Limb (tissue), 2 donors: ENCODE measurements at regions not wholly inside any gene's neighbourhood (a gene's known extent, or its start where the extent isn't known, plus 50 kb on each side); places are given as distances from the start of the nearest gene placed in this dataset.

Experiments
- DNase-seq, 2 donors: peaks; one replicate each; pipeline ENCODE4 v3.0.0-alpha.2; 2016; ENCODE audit errors: extremely low spot score in 2 of 2

DNA sequence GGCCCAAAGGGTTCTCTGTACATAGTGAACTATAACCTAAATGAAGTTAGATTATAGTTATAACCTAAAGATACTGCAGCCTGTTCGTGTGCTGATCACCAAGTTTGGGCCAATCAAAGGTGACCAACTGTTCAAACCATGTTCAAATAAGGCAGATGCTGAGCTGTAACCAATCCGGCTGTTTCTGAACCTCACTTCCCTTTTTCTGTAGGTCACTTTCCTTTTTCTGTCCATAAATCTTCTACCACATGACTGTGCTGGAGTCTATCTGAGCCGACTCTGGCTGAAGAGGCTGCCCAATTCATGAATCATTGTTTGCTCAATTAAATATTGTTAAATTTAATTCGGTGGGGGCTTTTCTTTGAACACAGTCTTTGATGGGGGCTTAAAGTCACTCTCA is 1920.2 kb downstream of the MAT2B start:
- no peak for DNase-seq

DNA sequence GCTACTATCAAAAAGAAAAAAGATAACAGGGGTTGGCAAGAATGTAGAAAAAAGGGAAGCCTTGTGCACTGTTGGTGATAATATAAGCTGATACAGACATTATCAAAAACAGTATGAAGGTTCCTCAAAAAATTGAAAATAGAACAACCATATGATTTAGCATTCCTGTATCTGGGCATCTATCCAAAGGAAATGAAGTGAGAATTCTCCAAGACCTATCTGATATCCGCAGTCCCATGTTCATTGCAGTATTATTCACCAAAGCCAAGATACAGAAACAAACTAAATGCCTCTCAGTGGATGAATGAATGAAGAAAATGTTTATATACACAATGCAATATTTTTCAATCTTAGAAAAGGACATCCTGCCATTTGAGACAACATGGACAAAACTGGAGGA is 1943.3 kb downstream of the MAT2B start:
- DNase-seq = no peak

DNA sequence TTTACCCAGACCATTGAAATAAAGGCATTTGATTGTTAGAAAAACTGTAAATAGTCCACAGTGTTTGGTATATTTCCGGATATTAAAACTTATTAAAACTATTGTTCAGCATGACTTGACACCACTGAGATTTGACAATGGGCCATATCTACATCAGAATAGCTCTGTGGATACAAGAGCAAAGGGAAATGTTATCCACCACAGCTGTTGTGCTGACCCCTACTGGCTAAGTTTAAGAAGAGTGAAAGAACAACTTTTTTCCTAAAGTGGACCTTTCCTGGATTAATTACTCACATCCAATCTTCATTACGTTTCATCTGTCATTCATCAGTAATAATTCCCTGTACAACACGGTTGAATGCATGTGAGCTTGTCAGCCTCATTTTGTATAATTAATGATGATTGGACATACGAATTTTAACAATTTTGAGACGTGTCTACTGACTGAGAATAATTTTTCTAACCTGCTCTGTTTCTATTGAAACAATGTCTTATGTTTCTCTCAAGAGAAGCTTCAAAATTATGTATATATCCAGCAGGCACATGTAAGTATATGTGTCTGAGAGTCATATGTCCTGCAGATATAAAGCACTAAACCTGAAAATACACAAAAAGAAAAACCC is 1952.6 kb downstream of the MAT2B start:
- no peak for DNase-seq

DNA sequence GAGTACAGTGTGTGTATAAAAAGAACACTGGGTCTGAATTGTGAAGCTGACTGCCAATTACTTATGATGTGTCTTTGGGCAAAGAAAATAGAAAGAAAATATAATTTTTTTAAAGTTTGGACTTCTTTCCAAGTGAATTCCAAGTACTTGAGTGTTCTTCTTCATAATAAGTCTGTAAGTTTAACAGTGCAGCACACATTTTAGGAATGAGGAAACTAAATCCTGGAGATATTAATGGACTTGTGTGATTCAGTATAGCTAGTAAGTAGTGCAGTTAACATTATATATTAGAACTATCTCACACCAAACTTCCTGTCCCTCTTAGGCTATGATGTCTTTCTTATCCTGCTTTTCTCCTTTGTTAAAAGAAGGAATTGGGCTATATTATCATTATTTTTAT is 1953.8 kb downstream of the MAT2B start:
- DNase-seq = no peak

DNA sequence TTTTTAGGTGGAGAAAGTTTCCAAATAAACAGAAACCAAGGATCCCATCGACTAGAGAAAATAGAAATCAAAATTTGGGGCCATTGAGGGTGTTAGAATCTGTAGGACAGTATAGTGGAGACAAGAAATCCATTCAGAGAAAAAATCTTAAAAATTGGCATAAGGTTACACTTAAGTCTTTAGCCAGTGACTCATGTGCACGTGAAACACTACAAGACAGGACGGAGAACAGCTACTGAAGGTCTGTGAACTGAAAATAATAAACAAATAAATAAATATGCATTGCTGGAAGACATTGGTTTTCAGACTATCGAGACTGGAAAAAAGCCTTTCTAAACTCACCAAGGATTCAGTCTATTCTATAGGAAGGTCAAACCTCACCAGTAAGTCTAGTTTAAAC is 1955.5 kb downstream of the MAT2B start:
- no peak for DNase-seq

DNA sequence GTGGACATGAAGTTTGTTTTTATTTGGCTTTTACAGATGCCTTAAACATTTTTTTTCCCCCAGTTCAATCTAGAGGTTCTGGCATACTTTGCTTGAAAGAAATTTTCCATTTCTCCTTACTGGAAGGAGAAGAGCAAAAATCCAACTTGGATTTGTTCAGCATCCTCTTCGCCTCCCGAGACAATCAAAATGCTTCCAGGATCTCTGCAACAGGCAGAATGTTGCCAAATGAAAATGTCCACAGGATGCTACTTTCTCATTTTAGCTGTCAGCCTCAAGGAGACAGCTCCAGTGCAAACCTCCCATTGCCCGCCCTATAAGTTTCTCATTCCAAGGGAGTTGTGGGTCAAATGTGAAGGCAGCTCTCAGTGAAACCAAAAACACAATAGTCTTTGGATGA is 1972.1 kb downstream of the MAT2B start:
- no peak for DNase-seq

DNA sequence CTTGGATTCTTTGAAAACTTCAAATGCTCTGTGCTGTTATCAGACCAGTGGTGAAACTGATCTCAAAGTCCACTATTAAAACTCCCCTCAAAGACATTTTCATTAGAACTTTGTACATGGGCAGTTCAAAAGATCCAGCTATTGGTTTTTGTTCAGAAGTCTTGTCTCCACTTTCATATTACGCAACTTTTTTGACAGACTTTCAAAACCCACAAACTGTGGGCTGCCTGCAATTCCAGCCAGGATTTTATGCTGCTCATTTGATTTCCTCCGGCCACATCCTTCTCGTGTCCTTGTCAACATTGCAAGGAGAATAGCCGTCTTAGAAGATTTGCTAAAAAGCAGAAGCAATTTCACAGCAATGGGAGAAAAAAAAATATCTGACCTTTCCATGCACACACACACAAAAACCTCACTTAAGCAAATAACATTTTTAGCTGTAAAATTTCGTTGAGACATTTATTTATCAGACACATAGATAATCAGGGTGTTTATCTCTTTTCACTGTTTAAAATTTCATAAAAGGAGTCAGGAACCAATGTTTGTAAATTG is 1990.5 kb downstream of the MAT2B start:
- no peak for DNase-seq

DNA sequence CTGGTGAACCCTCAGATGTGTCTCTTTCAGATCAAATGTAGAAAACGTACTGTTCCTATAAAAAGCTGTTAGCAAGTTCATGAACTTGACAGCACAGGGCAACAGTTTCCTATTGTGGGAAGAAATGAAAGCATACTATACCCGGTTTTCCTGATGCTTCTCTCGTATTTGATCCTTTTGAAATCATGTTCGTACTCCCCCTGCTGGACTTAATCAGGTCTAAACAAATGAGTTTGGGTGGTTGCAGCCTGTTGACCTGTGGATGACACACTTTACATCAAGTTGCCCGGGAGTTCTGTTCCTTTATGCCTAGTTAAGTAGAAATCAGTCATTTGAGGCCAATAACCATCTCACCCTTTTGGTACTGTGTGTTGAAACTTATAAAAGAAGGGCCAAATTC is 1992.3 kb downstream of the MAT2B start:
- DNase-seq = no peak

DNA sequence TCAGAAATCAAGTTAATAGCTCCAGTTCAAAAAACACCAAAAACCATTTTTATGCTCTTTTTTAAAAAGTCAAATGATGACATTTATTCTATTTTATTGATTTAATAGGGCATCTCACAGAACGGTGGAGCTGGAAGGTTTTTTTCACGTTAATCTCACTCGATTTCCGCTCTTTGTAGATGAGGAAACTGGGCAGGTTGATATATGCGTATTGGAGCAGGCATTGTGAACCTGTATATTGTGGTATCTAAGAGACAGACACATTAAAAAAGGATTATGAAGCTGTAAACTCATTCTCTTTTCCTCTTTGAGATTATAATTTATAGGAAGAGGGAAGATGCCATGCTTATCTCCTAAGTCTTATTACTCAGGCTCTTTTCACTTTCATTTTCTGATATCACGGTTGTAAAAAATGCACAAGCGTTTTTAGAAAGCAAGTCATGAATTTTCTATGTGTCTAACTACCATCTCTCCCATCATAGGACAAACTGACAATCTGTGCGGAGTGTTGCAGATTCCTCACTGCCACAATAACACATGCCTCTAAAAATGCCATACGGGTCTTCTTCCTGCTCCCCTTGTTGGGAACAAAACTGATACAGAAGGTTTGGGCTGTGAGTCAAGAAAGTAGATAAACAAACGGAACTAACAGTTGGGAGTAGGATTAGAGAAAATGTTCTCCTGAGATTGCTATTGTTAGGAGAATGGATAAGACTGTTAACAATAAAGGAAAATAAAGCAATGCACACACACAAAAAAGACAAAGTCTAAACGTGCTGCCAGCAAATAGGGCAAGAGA is 1997.7 kb downstream of the MAT2B start:
- no peak for DNase-seq

DNA sequence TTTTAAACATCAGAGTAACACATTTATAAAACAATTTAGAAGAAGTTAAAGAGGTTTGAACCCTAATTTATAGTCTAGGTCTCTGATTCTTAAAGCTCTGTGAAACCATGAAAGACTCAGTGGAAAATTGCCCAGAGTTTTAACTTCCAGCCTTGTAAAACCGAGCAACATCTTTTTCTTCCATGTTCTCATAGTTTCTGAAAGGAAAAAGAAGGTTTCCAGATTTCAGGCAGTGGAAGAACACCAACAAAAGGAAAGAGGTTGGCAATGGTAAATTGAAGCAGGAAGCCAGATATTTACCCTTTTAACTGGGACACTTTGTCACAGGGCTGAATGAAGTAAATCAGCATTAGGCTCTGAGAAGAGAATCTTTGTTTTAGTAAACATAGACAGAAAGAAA is 1999.3 kb downstream of the MAT2B start:
- no peak for DNase-seq

DNA sequence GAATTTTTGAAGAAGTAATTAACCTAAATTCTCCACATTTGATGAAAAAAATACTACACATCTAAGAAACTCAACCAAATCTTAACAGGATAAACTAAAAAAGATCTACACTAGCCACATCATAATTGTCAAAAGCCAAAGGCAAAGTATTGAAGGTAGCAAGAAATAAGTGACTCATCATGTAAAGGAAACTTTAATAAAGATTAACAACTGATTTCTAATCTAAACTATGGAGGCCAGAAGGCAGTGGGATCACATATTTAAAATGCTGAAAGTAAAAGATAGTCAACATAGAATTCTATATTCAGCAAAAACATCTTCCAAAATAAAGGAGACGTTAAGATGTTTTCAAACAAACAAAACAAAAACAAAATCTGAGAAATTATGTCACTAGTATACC is 2002.9 kb downstream of the MAT2B start:
- DNase-seq = no peak

DNA sequence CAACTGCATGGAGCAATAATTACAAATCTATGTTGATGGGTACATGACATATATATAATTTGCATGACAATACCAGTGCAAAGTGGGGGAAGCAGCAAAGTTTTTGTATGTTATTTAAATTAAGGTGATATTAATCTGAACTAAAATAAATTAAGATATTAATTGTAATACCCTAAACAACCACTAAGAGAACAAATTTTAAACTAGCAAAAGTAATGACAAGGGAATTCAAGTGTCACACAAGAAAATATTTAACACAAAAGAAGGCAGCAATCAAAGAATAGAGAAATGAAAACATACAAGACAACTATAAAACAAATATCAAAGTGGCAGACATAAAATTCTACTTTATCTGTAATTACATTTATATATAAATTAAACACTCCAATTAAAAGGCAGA is 2003.4 kb downstream of the MAT2B start:
- no peak for DNase-seq

DNA sequence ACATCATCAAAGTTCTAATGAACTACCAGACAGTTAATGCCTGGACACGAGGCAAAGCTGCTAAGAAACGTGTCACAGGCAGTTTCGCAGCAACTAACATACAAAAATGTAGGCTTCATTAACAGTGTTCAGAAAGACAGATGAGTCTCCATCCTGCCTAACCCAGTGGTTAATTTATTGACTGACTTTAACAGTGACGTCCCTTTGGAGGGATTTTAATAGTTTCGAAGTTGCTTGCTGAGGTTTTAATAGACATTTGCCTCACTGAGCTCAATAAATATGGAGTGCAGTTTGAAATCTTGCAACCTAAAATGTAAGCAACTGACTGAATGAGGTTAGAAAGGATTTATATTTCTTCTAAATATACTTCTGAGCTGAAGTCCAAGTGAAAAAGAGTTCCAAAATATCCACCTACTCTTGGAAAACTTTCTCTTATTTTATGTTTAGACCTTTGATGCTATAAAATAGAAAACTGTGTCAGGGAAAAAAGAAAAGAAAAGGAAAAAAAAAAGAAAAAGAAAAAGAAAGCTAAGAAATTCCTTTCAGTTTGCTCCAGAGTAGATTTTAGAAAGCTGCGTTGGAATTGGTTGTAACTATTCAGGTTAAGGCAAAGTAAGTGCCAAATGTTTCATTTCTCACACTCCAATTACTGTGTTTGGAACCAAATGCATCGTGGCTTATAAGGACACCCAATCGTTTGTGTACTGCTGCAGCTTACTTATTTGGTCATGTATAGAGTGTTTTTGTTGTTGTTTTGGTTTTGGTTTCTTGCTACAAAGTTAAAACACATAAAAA is 2016.6 kb downstream of the MAT2B start:
- DNase-seq = no peak

DNA sequence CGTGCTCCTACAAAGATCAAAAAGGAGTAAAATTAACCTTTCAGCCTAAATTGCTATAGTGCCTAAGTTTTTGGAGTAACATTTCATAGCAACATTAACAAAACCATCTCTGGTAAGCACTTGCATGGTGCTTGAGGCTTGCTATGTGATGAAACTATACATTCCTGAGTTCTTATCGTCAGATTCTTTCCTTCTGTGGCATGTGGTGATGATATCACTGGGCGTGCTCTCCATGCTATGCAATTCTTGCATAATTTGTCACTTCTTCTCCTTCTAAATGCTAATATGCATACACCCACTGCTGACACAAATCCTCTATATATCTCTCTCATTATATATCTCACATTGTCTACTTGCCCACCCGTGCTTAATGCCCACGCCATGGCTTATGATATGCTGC is 2019.9 kb downstream of the MAT2B start:
- no peak for DNase-seq

DNA sequence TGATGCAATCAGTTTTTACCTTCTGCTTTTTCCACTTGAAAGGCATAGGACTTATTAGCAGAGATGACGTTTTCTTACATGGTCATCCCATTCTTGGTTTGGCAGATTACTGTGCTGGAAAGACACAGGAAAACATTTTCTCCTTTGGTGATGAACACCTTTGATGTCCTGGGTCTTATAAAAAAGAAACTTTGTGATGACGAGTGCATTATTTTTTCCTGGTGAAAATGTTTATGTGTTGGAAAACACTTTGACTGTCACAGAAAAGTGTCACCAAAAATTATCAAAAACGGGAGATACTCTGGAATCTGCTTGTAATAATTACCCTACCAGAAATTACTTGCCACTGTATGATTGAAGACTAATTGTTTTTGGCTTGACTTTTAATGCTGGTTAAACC is 2020.9 kb downstream of the MAT2B start:
- no peak for DNase-seq

DNA sequence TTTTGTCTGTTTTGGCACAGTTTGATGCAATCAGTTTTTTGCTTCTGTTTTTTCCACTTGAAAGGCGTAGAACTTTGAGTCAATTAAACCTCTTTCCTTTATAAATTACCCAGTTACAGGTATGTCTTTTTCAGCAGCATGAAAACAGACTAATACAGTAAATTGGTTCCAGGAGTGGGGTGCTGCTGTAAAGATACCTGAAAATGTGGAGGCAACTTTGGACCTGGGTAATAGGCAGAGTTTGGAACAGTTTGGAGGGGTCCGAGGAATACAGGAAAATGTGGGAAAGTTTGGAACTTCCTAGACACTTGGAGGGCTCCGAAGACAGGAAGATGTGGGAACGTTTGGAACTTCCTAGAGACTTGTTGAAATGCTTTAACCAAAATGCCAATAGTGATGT is 2022.2 kb downstream of the MAT2B start:
- DNase-seq = no peak

DNA sequence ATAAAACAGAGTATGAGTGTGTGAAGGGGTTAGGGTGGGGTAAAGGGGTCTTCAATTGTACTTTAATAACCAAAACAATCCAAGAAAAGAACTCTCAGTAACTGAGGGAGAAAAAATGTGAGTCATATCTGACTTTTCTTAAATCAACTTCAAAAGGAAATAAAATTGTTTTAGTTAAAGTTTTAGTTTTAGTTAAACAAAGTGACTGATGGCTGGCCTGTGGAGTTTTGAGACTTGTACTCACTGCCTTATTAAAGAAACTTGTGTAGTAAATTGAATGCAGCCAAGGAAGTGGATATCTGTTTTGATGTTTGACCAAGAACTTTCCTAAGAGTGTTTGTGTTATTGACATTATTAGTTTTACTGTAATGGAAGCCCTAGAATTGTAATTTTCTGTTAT is 2032.6 kb downstream of the MAT2B start:
- DNase-seq = no peak

DNA sequence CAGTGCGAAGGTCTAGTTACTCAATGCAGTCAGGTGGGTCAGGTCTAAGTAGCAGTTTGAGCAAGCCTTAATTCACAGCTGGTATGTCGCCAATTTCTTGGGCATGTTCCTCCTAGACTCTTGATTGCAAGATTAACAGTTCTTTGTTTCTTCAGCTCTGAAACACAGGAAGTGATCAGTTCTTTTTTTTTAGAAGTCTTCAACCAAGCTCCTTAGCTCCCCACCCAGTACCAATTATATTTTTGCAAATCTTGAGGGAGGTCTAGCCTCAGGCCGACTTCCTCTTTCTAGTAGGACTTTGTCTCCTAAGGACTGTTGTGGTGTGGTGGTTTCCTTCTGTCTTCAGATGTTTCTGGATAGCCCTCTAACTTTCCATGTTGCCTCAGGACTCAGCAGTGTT is 2054.2 kb downstream of the MAT2B start:
- no peak for DNase-seq

DNA sequence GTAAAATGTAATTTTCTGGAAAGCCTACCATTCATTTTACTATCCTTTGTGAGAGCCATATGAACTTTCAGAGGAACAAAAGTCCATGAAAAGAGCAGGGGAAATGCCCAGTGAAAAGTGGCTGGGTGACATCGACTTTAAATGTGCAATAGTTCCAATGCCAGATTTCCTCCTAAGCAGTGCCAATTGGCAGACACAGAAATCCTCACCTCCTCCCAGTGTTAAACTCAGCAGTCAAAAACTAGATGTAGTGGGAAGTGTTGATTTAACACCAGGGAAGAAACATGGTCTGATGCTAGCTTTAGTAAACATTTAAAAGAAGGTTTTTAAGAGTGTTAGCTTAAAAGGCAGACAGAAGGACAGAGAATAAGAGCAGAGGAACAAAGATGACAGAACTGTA is 2055.2 kb downstream of the MAT2B start:
- no peak for DNase-seq

DNA sequence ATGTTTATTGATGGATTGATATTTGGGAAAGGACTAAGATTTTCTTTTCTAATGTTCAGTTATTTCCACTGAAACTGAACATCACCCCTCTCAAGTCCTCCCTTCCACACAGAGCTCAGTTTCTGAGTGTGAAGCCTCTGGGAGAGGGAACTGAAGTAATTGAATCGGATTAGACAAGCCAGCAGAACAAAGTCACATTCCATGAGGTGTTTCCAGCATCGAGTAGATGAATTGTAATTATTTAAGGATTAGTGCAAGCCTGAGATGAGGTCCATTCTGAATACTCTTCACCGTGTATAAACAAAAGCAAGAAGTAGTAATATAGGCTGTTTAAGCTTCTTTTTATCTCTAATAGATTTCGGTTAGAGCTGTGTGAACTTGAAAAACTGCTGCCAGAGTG is 2060.5 kb downstream of the MAT2B start:
- no peak for DNase-seq

DNA sequence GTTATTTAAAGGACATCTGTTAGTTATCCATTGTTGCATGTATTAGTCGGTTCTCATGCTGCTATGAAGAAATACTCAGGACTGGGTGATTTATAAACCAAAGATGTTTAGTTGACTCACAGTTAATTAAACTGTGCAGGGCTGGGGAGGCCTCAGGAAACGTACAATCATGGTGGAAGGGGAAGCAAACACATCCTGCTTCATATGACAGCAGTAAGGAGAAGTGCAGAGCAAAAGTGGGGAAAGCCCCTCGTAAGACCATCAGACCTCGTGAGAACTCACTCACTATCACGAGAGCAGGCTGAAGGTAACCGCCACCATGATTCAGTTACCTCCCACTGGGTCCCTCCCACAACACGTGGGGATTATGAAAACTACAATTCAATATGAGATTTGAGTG is 2064.1 kb downstream of the MAT2B start:
- DNase-seq = no peak

DNA sequence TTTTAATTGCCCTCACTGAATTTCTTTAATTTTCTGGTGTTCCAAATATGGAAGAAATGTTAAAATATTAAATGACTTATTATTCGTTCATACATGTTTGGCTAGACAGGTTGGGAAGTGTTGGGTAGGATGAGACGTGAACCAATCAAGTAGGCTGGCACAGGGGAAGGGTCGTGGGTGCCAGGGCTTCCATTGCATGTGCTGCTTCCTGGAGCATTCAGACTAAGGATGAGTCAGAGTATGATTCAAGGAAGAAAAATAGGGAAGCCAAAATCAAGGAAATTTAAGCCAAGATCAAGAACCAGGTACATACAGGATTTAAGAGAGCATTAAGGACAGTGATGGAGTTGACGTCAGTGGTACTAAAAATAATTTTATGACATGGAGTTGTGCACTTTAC is 2068.0 kb downstream of the MAT2B start:
- no peak for DNase-seq
